GM18873 (cell line): ENCODE measurements at regions not wholly inside any gene's neighbourhood (a gene's known extent, or its start where the extent isn't known, plus 50 kb on each side); places are given as distances from the start of the nearest gene placed in this dataset.
"Not testable (repeated sequence)": the region's sequence is repeated elsewhere in the genome, so short reads cannot be mapped to it uniquely, and the experiment has no call there.

Source experiments
- ATAC-seq: cut with Tn5 transposase; IDR thresholded peaks from one replicate; pipeline ENCODE4 v1.9.1; 2021; ENCODE audit warnings: mild to moderate bottlenecking, moderate library complexity, moderate number of reproducible peaks; ENCODE audit not compliant: unreplicated experiment, low FRiP score

DNA sequence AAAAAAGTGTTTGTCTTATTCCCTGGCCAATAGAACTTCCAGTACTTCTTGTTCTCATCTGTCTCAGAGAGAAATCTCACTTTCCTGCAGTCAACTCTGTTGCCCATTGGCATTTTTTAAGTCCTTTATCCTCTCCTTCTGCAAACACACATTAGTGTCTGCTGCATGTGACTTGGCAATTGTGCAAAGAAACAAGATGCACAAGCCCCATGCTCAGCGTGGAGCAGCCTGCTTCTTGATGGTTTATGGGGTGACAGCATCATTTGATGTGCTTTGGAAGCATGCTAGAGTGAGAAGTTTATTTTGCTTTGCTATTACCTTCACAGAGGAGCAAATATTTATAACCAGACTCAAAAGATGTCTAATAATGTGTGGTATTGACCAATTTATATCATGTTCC, 238.2 kb downstream of the FAT3 start:
- no peak for ATAC-seq

DNA sequence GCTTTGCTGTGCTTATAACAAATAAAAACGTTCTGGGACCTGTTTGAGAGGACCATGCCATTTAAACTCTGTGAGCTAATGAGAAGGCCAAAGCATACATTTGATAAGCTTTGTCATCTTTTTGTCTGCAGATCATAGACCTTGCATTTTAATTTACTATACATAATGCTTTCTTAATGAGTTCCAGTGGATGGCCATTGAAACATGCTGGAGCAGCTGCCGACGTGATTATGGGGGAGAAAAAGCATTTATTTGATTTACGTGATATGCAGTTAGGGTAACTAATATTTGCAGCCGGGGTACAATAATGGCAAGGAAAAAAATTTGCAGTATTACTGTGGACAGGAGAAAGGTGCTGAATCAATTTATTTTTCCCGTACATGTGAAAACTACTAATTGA, 240.2 kb downstream of the FAT3 start:
- no peak for ATAC-seq

DNA sequence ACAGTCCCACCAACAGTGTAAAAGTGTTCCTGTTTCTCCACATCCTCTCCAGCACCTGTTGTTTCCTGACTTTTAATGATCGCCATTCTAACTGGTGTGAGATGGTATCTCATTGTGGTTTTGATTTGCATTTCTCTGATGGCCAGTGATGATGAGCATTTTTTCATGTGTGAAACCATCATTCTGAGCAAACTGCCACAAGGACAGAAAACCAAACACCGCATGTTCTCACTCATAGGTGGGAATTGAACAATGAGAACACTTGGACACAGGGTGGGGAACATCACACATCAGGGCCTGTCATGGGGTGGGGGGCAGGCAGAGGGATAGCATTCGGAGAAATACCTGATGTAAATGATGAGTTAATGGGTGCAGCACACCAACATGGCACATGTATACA, 240.8 kb downstream of the FAT3 start:
- ATAC-seq: not testable (repeated sequence)

DNA sequence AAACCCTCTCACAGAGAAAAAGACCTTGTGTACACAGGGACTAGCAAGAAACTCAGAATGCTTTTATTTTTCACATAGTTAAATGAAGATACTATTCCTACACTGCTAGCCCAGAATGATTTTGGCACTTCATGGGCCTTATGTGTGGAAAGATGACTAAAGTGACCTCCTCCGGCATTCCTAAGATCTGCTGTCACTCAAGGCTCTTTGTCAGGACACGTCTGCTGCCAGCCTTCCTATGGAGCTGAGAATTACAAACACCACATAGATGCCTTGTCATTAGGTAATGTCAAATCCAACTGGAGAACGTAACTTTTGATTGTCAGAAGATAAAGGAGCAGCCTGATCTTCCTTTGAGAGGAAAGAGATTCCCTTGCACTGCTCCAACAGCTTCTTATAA, 249.1 kb downstream of the FAT3 start:
- no peak for ATAC-seq

DNA sequence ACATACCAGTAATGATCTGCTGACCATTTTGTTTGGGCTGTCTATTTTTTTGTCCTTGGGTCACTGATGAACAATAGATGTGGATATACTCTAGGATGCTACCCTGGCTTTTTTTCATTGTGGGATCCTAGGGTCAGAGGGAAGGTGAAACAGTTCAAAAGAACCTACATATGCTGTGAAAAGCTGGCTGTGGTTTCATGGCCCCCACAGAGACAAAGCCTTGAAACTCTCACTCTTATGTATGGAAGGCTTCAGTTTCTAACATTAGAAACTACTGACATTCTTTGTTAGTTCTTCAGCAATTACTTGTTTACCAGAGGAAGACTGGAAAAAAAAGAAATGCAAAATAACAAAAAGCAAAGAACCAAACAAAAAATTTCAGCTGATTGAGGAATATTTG, 250.7 kb downstream of the FAT3 start:
- ATAC-seq: no peak

DNA sequence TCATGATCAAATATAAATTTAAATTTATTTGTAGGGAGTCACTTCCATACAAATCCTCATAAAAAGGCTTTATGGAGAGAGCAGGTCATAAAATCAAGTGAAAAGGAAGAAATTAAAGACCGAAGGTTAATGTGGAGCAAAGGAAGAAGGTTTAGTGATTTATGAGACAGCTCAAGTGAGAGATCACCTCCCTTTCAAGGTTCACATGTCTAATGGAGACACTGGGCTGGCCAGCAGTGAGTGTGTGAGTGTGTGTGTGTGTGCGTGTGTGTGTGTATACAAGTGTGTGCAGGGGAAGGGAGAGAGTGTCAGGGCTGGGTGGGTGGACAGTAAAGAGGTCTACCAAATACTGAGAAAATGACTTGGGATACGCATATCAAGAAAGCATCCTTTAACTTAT, 251.2 kb downstream of the FAT3 start:
- ATAC-seq: no peak

DNA sequence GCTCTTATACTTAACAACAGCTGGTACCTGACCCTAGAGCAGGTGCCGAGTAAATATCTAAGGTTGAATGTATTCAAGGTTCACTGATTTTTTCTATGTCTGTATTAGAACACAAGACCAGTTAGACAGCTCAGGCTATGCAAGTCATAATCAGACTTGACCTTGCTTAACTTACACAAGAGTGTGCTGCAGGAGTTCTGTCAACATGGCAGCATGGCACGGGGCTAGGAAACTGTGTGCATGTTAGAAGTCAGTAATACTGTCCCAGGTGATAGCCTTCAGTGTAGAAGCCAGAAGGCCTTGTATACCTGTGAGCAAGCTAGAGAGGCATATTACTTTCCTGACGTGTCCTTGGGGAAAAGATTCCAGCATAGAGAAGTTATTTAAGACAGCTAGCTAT, 253.1 kb downstream of the FAT3 start:
- ATAC-seq: no peak

DNA sequence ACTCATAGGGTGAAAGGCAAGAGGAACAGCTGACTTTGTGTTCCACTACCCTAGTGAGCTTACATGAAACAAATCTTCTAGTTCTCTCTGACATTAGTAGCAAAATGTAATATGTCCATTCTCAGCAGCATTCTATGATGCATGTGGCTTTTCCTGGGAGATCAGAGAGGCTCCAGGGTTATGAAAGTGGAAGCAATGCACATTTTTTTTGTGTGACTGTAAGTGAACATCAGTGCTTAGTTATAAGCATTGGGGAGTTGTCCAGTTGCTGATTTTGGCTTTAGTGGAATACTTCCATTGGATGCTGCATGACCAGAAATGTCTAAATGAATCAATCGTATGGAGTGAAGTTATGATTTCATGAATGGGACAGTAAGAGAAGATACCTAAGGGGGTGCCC, 255.9 kb downstream of the FAT3 start:
- no peak for ATAC-seq

DNA sequence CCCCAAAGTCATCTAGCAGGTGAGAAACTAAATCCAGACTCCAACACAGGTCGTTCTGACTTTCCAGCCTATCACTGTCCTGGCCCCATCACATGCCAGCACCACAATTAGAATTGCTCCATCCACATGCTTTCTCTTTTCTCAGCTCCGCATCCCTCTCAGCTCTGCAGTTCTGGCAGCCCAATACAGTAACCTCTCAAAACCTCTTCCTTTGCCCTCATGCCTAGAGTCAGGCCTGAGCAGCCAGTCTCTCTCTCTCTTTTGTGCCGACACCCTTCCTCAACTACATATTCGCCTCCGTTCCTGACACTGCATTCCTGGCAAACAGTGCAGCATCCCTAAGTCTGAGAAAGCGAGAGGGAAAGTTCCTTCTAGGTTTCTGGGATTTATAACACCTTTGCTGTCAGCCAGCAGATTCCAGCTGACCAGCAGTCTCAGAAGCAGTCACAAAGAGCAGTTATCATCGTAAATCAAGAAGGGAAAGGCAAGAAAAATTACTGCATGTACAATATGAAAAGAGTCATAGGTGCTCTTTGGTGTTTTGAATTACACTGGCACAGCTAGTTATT, 258.0 kb downstream of the FAT3 start:
- ATAC-seq: no peak

DNA sequence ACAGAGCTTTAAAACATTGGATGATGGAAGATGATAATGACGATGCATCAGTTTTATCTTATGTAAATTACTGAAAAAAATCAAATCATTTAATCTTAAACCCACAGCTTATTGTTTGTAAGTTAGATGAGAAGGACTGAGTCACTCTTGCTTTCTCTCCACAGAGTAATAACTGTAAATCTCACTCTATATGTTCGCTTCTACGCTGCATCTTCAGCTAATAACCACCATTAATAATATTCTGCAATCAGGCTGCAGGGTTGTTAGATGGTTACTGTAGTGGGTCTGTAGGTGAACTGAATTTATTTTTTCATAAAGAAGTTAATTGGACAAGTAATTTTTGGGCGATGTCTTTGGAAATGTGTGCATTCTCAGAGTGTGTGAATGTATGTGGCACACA, 260.0 kb downstream of the FAT3 start:
- no peak for ATAC-seq

DNA sequence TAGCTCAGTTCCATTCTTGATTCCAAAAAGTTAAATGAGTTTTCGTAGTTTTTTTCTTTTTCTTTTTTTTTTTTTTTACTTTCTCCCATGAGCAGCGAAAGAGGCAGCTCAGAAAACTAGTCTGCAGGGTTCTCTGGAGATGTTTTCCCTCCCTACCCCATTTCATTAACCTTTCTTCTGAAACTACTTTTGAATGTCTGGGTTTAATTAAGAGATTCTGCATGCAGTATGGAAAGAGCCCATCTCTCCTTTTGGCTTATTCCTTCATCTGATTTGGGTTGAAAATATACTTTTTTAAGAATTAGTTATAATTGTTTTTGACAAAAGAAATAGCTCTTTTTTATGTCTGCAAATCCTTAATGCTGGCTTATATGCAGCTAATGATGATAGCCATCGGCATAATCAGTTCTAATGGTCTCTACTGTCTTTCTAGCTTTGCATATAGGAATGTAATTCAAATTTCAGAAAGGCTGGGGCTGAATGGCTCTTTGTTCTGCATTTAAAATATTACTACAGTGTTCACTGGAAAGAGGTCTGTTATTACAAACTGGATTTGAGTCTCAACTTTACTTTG, 265.3 kb downstream of the FAT3 start:
- no peak for ATAC-seq

DNA sequence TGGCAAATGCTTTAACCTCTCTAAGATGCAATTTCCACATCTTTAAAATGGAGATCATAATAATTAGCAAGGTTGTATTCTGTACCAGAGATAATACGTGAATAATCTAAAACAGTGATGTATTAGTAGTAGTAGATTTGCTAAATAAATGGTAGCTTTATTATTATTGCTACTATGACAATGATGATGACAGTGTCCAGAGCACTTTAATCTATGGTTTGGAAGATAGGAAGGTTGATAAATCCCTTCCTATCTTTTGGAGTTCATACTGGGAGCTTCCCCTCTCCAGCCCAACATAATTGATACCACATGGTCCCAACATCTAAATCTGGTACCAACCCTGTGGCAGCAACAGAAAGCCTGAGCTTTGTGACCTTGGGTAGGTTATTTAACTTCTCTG, 267.8 kb downstream of the FAT3 start:
- no peak for ATAC-seq

DNA sequence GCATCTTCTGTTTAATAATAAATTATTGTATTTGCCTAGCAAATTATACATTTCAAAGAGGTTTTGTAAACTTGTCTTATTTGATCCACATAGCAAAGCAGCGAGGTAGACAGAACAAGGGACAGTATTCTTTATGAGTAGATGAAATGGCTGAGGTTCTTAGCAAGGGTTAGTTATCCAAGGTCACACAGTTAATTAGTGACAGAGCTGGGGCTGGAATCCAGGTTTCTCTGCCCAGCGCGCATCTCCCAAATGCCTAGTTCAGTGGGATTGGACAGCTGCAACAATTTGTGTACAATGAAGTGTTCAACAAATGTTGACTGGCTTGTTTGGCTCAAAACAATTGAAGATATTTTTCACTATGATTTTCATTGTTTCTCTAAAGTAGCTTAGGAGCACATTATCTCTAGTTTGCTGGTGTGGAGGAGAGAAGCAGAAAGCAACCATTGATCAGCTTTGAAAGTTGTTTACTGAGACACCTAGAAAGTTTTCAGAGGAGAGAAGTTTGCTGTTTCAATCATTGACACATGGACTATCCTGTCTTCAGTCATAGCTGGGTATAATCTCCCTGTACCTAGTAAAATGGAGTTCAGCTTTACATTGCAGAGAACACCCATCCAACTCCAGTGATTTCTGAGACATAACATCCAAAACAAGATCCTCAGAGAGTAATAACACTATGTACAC, 270.6 kb downstream of the FAT3 start:
- no peak for ATAC-seq

DNA sequence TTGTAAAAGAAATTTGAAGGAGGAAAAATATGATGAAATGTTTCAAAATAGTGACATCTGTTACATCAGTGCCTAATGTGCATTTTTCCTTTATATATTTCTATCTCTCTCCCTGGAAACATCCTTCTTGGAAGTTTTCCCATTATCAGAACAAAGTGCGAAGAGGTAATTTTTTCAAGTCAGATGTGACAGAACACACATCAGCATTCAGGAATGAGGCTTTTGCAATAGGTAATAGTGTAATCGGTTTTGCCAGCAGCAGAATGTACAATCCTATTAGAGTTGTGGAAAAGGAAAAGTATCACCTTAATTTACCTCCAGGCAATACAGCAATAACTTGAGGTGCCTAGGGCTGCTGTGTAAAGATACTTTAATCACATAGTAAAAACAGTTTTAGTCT, 275.8 kb downstream of the FAT3 start:
- ATAC-seq: no peak

DNA sequence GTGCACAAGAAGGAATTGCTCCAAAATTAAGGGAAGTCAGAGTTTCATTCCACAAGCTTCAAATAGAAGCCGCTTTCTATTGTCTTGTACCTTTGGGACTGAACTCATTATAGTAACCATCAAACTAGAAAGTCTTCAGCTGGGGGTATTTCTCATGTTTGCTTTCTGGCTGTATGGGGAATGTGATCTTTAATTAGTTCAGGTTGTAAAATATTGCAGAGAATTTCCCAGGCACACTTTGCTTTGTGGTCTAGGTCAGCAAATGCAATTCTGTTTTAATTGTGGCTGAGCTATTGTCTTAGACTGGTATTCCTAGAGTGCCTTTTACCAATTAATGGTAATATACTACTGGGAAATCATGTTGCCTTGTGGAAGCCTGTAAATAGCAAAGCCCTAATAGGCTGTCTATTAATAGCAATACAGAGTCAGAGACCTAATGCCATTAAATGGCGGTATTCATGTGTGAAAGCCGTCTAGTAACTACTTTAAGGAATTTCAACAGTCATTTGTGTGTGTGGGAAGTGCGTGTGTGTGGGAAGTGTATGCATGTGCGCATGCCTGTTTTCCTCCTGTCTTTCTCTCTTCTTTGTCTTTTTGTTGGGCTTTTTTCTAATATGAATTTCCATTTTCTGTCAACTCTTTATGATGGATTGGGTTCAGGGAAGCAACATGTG, 276.6 kb downstream of the FAT3 start:
- ATAC-seq: no peak

DNA sequence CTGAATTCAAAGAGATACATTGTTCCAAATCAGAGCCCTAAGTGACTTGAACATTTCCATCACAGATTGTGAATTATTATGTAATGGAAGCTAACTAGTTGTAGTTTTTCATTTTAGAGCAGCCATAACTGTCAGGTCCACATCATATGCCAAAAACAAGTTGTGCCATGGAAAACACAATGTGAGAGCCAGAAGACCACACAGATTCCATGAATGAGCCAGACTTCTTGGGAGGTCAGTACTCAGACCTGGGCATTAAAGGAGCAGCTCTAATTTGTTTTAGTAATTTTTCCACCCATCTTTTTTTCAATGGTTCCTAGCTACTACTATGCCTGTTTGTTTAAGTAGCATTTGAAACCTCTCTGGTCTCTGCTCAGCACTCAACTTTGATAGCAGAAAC, 279.4 kb downstream of the FAT3 start:
- ATAC-seq: no peak

DNA sequence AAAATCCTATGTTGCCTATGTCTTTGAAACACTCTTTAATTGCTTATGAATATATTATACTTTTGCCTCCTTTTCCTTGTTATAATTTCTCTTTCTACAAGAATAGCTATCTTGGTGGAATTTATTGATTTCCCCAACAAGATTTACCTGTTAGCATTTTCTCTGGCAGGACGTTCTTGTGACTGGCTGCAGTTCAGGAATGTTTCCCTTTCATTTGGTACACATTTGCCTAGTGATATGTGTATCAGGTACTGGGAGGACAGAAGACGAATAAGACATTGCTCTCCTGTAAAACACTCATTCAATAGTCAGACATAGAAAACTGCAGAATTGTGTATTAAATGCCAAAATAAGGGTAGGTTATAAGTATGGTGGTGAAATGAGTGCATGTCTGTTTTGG, 279.9 kb downstream of the FAT3 start:
- no peak for ATAC-seq

DNA sequence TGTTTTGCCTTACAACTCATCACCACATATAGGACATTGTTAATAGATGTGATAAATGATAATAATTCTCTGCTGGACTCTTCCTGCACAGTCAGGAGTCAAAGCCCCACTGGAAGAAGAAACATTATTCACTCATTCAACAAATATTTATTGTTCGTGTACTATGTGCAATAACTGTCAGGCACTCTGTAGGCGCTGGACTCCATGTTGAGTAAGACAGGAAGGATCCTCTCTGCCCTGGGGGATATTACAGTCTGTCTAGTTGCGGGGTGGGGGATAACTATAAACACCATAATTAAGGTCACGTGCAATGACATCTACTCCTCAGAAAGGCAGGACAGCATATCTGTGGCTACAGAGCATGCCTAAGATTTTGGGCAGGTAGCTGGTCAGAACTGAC, 281.1 kb downstream of the FAT3 start:
- no peak for ATAC-seq

DNA sequence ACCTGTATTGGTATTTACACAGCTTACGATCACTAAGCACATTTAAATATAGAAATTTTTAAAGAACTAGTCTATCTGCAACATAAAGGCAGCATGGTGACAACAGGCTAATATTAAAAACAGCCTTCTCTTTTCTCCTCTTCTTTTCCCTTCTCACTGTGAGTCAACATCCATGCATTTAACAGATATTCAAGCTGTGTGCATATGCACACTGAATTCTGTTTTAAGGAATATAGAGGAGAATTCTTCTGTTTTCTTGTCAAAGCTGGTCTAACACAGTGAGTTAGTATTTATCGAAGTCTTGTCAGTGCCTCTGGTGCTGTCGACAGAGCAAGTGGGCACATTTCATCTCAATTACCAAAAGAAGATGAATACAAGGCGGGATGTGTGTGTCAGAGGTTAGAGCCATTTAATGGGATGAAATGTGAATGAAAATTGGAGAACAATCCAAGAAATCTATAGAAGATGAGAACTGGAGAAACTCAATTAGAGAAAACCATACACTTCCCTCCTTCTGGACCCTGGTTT, 282.3 kb downstream of the FAT3 start:
- no peak for ATAC-seq

DNA sequence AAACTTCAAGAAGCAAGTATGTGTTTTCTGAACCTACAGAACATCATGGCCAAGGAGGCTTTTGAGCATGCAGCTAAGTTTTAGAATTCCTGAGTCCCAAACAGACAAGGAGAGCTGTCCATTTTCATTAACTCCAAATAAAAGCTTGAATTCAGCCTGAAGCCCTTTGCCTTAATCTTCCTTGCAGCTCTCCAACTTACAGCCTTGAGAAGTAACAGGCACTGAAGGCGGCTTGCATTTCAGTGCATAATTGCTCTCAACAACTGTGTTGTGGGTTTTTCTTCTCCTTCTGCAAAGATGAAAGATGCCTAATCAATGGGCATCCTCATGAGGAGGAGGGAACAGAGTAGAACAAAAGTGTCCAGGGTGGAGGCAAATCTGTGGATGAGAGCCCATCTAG, 286.0 kb downstream of the FAT3 start:
- ATAC-seq: no peak

DNA sequence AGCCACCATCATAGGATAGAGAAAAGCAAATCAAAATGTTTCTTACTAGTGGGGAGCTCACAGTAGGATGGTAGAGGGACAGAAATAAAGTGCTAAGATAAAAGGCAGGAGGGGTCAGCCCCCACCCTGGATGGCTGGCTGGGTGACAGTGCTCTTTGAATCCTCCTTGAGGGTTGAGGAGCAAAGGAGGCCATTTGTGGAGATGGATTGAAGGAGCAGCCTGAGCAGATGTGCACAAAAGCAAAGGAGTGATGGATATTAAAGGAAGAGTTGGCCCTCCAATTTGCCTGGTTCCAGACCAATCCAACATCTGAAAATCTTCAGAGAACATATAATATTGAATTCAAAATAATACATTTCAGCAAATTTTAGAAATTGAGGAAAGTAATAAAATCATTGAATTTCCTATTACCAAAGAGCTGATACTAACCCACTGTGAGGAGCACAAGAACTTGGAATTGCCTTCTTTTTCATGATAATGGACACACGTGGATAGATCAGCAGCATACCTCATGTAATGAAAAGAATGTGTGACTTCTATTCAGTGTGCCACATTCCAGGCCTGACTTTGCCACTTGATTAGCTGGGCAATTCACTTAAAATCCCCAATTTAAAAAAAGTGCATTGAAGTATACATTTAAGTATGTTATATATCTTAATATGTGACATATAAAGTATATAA, 287.0 kb downstream of the FAT3 start:
- no peak for ATAC-seq
